ENCODE measurements at regions not wholly inside any gene's neighbourhood (a gene's known extent, or its start where the extent isn't known, plus 50 kb on each side); places are given as distances from the start of the nearest gene placed in this dataset.
"Not testable (repeated sequence)": the region's sequence is repeated elsewhere in the genome, so short reads cannot be mapped to it uniquely, and the experiment has no call there.

DNA sequence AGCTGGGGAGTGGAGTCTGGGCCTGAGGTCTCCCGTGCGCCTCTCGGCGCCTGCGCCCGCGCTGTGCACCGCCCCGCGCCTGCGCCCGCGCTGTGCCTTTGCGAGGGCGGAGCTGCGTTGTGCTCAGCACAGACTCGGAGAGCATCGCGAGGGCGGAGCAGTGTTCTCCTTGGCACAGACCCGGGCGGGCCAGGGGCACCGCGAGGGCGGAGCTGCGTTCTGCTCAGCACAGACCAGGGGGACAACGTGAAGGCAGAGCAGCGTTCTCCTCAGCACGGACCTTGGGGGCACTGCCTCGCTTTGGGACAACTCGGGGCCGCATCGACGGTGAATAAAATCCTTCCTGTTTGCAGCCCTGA, 2968.4 kb downstream of the RPIA start:
- peak; percentile 63 for DNase-seq

DNA sequence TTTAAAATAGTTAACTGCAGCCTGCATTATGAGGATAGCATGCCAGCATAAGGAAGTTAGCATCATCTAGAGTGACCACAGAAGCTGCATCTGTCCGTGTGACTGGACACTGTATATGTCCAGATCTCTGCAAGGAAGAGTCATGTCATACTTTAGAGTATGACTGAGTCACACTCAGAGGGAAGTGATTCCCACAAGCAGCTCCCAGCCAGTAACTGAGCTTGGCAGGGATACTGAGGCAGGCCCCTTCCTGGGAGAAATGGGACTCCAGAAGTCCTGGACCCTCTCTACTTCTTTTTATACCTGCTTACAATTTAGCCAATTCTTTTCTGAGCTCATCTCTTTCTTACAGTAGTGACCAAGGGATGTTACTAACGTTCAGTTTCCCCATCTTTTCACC, 2975.9 kb downstream of the RPIA start:
- DNase-seq = not testable (repeated sequence)

DNA sequence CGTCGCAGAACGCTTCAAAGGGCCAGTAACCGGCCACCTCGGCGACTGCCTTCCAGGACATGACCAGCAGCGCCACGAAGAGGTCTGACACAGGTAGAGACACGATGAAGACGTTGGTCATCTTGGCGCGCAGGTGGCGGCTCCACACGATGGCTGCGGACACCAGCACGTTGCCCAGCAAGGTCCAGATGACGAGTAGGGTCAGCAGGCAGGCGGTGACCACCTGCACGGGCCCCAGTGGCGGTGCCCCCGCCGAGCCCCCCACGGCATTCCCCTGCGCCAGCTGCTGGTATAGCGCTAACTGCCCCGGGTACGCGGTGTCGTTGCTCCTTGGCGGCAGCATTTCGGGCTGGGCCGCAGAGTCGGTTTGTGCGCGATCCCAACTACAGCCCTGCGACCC, 2994.1 kb downstream of the RPIA start:
- DNase-seq = peak; percentile 1

DNA sequence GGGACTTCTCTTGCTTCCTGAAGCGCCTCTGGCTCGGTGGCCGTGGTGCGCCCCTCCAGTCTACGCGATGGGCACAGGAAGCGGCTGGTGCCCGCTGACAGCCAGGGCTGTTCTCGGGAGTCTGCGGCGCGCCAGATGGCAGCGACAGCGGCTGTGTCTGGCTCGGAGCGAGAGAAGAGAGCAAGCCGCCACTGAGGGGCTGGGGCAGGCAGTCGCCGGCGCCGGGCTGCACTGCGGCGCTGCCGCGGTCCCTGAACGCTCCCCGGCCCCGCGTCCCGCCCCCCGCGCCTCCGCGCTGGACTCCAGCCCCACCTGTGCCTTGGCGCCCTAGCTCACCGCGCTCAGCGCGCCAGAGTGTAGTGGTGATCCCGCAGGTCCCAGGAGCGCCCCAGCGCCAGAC, 2994.6 kb downstream of the RPIA start:
- peak; percentile 22 for DNase-seq

All from retina (tissue), 1 donor.